Duodenal mucosa (tissue), 2 donors: ENCODE measurements at regions not wholly inside any gene's neighbourhood (a gene's known extent, or its start where the extent isn't known, plus 50 kb on each side); places are given as distances from the start of the nearest gene placed in this dataset.

Source experiments
- H3K27ac ChIP-seq: one replicate; pipeline ENCODE4 v1.7.0; 2013; ENCODE audit warnings: low read depth, low read length
- H3K27me3 ChIP-seq, 2 donors: one replicate each; pipeline ENCODE4 v1.7.0; 2013; ENCODE audit warnings: low read length in 2 of 2, control low read depth in 1 of 2; ENCODE audit not compliant: insufficient read depth in 2 of 2, control insufficient read depth in 1 of 2
- H3K36me3 ChIP-seq, 2 donors: one replicate each; pipeline ENCODE4 v1.7.0; 2013; ENCODE audit warnings: low read length in 2 of 2, control low read depth in 1 of 2; ENCODE audit not compliant: insufficient read depth in 2 of 2, control insufficient read depth in 1 of 2
- H3K4me1 ChIP-seq, 2 donors: one replicate each; pipeline ENCODE4 v1.7.0; 2013; ENCODE audit warnings: low read length in 2 of 2, control low read depth in 1 of 2; ENCODE audit not compliant: insufficient read depth in 2 of 2, control insufficient read depth in 1 of 2
- H3K4me3 ChIP-seq, 2 donors: one replicate each; pipeline ENCODE4 v1.7.0; 2013; ENCODE audit warnings: low read length in 2 of 2, low read depth in 1 of 2
- H3K9ac ChIP-seq, 2 donors: one replicate each; pipeline ENCODE4 v1.7.0; 2013; ENCODE audit warnings: low read length in 2 of 2, low read depth in 1 of 2
- H3K9me3 ChIP-seq, 2 donors: one replicate each; pipeline ENCODE4 v1.7.0; 2013; ENCODE audit warnings: low read length in 2 of 2, control low read depth in 1 of 2; ENCODE audit not compliant: control insufficient read depth in 1 of 2

DNA sequence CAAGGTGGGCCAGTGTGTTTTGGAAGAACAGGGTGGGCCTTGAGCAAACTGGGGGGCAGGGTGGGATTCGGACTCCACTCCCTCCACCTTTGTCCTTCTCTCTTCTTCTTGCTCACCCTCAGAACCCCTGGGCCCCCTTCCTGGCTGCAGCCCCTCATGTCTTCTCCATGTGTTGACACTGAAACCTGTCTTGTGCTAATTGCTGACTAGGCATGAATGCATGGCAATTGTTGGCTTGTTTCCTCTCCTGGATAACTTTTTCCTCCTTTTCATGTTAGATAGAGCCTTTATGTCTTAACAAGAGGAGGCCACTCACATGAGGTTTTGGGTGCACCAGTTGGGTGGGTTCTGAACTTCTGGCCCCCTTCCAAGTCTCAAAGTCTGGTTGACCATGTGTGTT is 181.6 kb upstream of the MKI67 start:
- H3K27me3 ChIP-seq = peaks cover 0 to 2% of the 10 kb centered on the region in 2 donors
- no peaks in the 10 kb centered on the region for H3K36me3 ChIP-seq
- no peak overlapping the region for H3K4me3 ChIP-seq
- H3K4me1 ChIP-seq = no peaks in the 10 kb centered on the region
- H3K9ac ChIP-seq = no peak overlapping the region
- H3K27ac ChIP-seq = no peak overlapping the region
- H3K9me3 ChIP-seq = no peaks in the 10 kb centered on the region

DNA sequence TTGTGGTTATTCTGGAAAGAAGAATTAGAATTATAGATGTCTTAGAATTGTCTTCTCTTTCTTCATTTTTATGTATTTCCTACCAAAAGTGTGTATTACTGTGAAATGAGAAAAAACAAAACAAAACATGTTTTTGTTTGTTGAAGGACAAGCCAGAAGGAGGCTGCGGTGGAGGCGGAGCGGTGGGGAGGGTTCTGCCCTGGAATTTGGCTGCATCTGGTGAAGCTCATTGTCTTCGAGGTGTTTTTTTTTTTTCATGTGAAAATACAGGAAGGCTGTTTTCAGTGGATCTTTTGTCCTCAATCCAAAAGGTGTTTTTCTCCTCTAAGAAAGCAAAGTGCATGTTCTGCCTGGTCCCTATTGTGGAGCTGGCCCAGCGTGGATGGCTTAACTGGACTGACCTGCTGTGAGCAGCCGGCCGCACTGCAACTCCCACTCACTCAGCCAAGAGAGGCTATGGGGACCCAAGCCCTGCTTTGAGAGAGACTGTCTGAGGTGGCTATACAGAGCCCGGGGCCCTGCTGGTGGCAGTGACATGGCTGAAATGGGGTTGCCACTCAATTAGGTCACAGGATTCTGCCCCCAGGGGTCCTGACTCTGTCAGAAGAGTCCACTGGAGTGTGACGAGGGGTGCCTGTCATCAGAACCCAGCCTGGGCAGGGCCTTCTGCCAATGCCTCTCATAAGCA is 184.9 kb upstream of the MKI67 start:
- Histone ChIP-seq H3K27me3 (peaks cover 0 to 2% of the 10 kb centered on the region in 2 donors), H3K9ac (no peak overlapping the region), H3K4me3 (no peak overlapping the region), H3K27ac (no peak overlapping the region), H3K9me3 (no peaks in the 10 kb centered on the region), H3K4me1 (no peaks in the 10 kb centered on the region), H3K36me3 (no peaks in the 10 kb centered on the region)

DNA sequence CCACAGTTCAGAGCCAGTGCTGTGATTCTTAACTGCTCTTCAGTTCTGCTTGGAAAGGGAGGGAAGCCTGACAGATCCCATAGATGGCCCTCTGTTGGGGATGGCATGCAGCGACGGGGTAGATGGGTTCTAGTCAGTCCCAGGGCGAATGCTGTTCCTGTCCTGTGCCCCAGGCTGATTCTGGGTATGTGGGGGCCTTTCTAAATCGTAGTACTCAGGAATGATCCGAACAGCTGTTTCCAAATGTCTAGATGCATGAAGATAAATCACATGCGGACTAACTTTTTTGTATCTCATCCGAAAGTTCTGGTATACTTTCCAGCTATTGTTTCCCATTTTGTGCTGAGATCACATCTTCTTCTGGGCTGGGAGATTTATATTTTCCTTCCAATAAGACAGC is 186.0 kb upstream of the MKI67 start:
- H3K9ac ChIP-seq = no peak overlapping the region

DNA sequence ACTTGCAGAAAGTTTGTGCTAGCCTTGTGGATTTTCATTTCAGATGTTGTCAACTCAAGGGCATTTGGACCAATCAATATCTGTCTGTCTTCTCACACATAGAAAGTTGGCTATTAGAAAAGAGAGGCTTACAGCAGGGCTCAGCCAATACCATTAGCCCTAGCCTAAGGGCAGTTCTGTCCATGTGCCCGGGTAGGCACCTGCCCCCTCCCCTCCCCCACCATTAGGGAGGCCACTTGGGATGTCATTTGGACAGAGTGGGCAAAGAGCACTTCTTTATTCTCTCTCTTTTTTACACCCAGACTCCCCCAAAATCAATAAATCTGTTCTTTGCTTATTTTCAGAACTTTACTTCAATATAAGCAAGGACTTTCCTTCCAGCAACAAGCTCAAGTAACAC is 188.5 kb upstream of the MKI67 start:
- Histone ChIP-seq H3K9ac (no peak overlapping the region), H3K9me3 (no peaks in the 10 kb centered on the region), H3K27ac (no peak overlapping the region), H3K36me3 (no peaks in the 10 kb centered on the region), H3K4me3 (no peak overlapping the region), H3K27me3 (peaks cover 0 to 2% of the 10 kb centered on the region in 2 donors), H3K4me1 (no peaks in the 10 kb centered on the region)

More for the DNA sequence above, 186.0 kb upstream of the MKI67 start:
- Histone ChIP-seq H3K36me3 (no peaks in the 10 kb centered on the region), H3K27ac (no peak overlapping the region), H3K27me3 (peaks cover 0 to 2% of the 10 kb centered on the region in 2 donors), H3K4me3 (no peak overlapping the region), H3K9me3 (no peaks in the 10 kb centered on the region), H3K4me1 (no peaks in the 10 kb centered on the region)

DNA sequence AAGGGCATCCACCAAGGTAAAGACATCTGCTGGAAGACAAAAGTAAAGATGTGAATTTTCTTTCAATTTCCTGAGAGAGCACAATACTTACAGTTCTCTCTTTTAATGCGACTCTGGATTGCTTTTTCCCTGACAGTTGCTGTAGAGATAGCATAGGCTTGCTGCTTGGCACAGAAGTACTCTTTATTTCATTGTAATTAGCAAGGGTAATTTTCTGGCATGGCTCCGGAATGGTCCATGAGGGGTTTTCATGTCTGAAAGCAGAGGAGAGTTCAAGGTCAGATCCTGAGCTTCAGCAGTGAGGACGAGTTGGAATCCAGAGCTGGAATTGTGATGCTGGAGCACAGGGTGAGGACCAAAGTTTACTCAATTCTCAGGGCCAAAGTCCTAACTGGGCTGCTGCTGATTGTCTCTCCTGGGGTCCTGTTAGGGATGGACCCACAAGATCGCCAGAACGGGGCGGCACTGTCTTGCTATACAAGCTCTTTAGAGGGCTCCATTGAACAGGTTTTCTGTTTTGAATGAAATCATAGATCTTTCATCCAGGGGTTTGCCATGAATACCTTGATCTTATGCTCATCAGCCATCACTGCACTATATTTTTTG is 190.0 kb upstream of the MKI67 start:
- Histone ChIP-seq H3K9ac (no peak overlapping the region), H3K36me3 (no peaks in the 10 kb centered on the region), H3K4me1 (no peaks in the 10 kb centered on the region), H3K27me3 (peaks cover 0 to 2% of the 10 kb centered on the region in 2 donors), H3K4me3 (no peak overlapping the region), H3K9me3 (no peaks in the 10 kb centered on the region), H3K27ac (no peak overlapping the region)

DNA sequence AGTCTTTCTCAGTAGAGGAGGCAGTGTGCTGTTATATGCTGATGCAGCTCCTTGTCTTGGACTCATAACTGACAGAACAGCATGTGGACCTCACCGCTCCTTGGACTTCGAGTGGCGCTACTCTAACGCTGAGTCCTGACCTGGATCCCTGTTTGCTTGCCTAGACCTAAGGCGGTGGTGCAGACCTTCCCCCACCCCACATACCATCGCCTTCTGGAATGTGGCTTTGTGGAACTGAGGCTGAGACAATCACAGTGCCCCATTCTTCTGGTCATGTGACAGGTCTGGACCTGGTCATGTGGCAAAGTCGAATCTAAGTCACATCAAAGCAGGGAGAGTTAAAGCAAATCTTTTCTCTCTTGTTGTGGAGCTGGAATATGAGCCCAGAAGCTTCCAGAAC is 190.7 kb upstream of the MKI67 start:
- Histone ChIP-seq H3K9ac (no peak overlapping the region), H3K27ac (no peak overlapping the region), H3K4me1 (no peaks in the 10 kb centered on the region), H3K4me3 (no peak overlapping the region), H3K27me3 (peaks cover 0 to 2% of the 10 kb centered on the region in 2 donors), H3K9me3 (no peaks in the 10 kb centered on the region), H3K36me3 (no peaks in the 10 kb centered on the region)

DNA sequence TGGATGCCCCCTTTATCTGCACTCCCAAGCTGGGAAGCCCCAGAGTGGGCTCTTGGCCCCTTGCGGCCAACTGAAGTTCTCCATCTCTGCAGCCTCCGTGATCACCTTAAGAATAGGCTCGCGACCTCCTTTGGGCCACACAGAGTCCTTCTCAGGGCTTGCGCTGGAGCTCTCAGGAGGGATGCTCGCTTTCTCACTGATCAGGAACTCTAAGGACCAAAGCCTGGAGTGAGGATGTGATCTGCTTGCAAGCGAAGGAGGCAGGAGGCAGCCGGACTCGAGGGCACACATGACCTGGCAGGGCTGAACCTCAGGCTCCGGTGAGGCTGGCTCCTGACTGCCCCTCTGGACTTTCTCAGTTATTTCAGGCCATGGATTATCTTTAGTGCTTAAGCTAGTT is 192.1 kb upstream of the MKI67 start:
- no peaks in the 10 kb centered on the region for H3K27me3 ChIP-seq
- no peak overlapping the region for H3K27ac ChIP-seq
- H3K9me3 ChIP-seq = no peaks in the 10 kb centered on the region
- H3K4me3 ChIP-seq = no peak overlapping the region
- H3K4me1 ChIP-seq = no peaks in the 10 kb centered on the region
- H3K36me3 ChIP-seq = no peaks in the 10 kb centered on the region
- no peak overlapping the region for H3K9ac ChIP-seq

DNA sequence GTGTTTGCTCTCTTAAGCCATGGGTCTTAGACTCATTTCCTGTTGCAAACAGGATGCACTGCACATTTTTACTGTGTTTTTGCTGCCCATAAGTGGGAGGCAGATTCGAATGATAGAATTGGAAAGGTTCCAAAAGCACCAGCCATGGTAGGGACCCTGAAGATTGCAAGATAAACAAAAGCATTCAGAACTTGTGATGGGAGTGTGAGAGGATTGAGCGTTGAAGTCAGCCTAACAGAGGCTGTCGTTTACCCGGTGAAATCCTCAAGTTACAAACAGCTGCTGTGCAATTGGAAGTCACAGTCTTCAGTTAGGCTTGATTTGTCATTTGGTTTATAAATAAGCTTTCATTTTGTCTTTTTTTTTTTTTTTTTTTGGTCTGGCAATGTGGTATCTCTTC is 192.7 kb upstream of the MKI67 start:
- Histone ChIP-seq H3K36me3 (no peaks in the 10 kb centered on the region), H3K27ac (no peak overlapping the region), H3K27me3 (no peaks in the 10 kb centered on the region)

DNA sequence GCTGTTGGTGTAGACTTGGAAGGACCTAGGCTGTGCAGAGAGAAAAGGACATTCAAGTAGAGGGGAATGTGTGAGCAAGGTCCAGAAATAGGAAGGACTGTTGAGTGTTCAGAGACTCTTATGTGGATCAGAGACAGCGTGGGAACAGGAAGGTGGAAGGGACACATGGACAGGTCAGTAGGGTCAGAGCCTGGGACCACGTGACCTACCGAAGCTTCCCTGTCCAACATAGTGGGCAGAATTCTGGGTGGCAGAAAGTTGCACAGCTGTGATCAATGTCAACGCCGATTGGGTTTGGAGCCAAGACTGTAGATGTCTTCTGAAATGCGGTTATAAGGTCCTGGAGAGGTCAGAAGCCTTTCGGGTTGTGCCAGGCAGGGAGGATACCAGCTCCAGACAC is 195.9 kb upstream of the MKI67 start:
- Histone ChIP-seq H3K4me1 (no peaks in the 10 kb centered on the region), H3K9me3 (no peaks in the 10 kb centered on the region), H3K4me3 (no peak overlapping the region), H3K9ac (no peak overlapping the region), H3K36me3 (no peaks in the 10 kb centered on the region), H3K27ac (no peak overlapping the region), H3K27me3 (peaks cover 0 to 6% of the 10 kb centered on the region in 2 donors)

More for the DNA sequence above, 192.7 kb upstream of the MKI67 start:
- Histone ChIP-seq H3K4me1 (no peaks in the 10 kb centered on the region), H3K9ac (no peak overlapping the region), H3K4me3 (no peak overlapping the region), H3K9me3 (no peaks in the 10 kb centered on the region)

DNA sequence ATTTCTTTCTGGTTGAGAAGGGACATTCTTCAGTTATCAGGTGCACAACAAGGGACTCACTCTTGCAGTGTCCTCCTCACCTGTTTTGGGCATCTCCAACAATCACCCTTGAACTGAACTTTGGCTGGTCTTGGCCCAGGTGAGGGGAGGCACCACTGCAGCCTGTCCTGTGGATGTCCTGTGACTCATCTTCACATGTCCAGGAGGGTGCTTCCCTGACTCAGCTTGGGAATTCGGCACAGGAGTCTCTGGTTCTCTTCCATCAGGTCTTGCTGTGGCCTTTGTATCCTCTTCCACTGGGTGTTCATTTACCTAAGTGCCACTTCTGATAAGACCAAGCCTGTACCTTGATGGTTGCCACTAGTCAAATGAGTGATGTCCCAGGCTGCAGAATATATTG is 196.7 kb upstream of the MKI67 start:
- no peaks in the 10 kb centered on the region for H3K9me3 ChIP-seq
- no peaks in the 10 kb centered on the region for H3K36me3 ChIP-seq
- no peaks in the 10 kb centered on the region for H3K4me1 ChIP-seq
- no peak overlapping the region for H3K9ac ChIP-seq
- no peak overlapping the region for H3K27ac ChIP-seq
- H3K27me3 ChIP-seq = peaks cover 0 to 6% of the 10 kb centered on the region in 2 donors
- no peak overlapping the region for H3K4me3 ChIP-seq
